HepG2 (cell line): ENCODE measurements at regions not wholly inside any gene's neighbourhood (a gene's known extent, or its start where the extent isn't known, plus 50 kb on each side); places are given as distances from the start of the nearest gene placed in this dataset.
A peak's percentile ranks its signal among the peaks of the same experiment; 100 is the strongest.

Experiments used
- ELF1 ChIP-seq: sonication (generic); formaldehyde crosslinking; IDR thresholded peaks from 2 replicates; pipeline ENCODE4 v1.4.0; 2020; ENCODE audit warnings: missing genetic modification reagents
- GTF2F1 ChIP-seq: fragments of 150-350 bp; IDR thresholded peaks from 2 replicates; pipeline ENCODE4 v1.6.1; 2014; ENCODE audit warnings: low read length
- HDAC6 ChIP-seq: fragments of 200-600 bp; sonication (generic); IDR thresholded peaks from 2 replicates; pipeline ENCODE4 v1.7.0; 2017; ENCODE audit warnings: mild to moderate bottlenecking, antibody characterized with exemption, low read length, low read depth
- HNRNPK ChIP-seq: fragments of 200-400 bp; formaldehyde crosslinking; IDR thresholded peaks from 2 replicates; pipeline ENCODE4 v1.6.1; 2018; ENCODE audit warnings: low read length, low read depth, moderate library complexity, mild to moderate bottlenecking; ENCODE audit not compliant: poor library complexity, severe bottlenecking
- KDM5A ChIP-seq: fragments of 200-600 bp; sonication (generic); IDR thresholded peaks from 2 replicates; pipeline ENCODE4 v1.7.0; 2018; ENCODE audit warnings: antibody characterized with exemption, mild to moderate bottlenecking, low read length, borderline replicate concordance
- KLF12 ChIP-seq: sonication (generic); formaldehyde crosslinking; IDR thresholded peaks from 2 replicates; pipeline ENCODE4 v1.4.0; 2020; ENCODE audit warnings: missing genetic modification reagents, borderline replicate concordance
- KLF13 ChIP-seq: sonication (generic); formaldehyde crosslinking; IDR thresholded peaks from 2 replicates; pipeline ENCODE4 v1.4.0; 2020; ENCODE audit warnings: mild to moderate bottlenecking, missing genetic modification reagents
- MAF1 ChIP-seq: sonication (generic); formaldehyde crosslinking; IDR thresholded peaks from 2 replicates; pipeline ENCODE4 v1.5.0; 2020; ENCODE audit warnings: missing genetic modification reagents, borderline replicate concordance
- NFATC3 ChIP-seq: sonication (generic); formaldehyde crosslinking; IDR thresholded peaks from 2 replicates; pipeline ENCODE4 v1.5.1; 2020; ENCODE audit warnings: mild to moderate bottlenecking, missing genetic modification reagents
- NR3C1 ChIP-seq: sonication (generic); formaldehyde crosslinking; IDR thresholded peaks from 2 replicates; pipeline ENCODE4 v1.4.0; 2020; ENCODE audit warnings: missing genetic modification reagents
- RNF2 ChIP-seq: fragments of 450-650 bp; conservative IDR thresholded peaks from 2 replicates; pipeline ENCODE4 v1.6.1; 2016; ENCODE audit warnings: low read depth
- SMAD3 ChIP-seq: sonication (generic); formaldehyde crosslinking; IDR thresholded peaks from 2 replicates; pipeline ENCODE4 v1.4.0; 2020; ENCODE audit warnings: missing genetic modification reagents
- SMAD9 ChIP-seq: sonication (generic); formaldehyde crosslinking; IDR thresholded peaks from 2 replicates; pipeline ENCODE4 v1.5.1; 2020; ENCODE audit warnings: mild to moderate bottlenecking, missing genetic modification reagents
- SNAI1 ChIP-seq: sonication (generic); formaldehyde crosslinking; IDR thresholded peaks from 2 replicates; pipeline ENCODE4 v1.5.0; 2020; ENCODE audit warnings: mild to moderate bottlenecking, missing genetic modification reagents, borderline replicate concordance
- XRCC5 ChIP-seq: fragments of 200-400 bp; formaldehyde crosslinking; optimal IDR thresholded peaks from 2 replicates; pipeline ENCODE3; 2017; ENCODE audit warnings: mild to moderate bottlenecking, low read length
- ZFY ChIP-seq: sonication (generic); formaldehyde crosslinking; IDR thresholded peaks from 2 replicates; pipeline ENCODE4 v1.4.0; 2020; ENCODE audit warnings: missing genetic modification reagents
- ZNF121 ChIP-seq: sonication (generic); formaldehyde crosslinking; IDR thresholded peaks from 2 replicates; pipeline ENCODE4 v1.5.0; 2020; ENCODE audit warnings: mild to moderate bottlenecking, missing genetic modification reagents
- ZNF235 ChIP-seq: sonication (generic); formaldehyde crosslinking; IDR thresholded peaks from 2 replicates; pipeline ENCODE4 v1.8.1; 2023; ENCODE audit warnings: mild to moderate bottlenecking, missing genetic modification reagents, borderline replicate concordance
- ZNF282 ChIP-seq: fragments of 450-650 bp; IDR thresholded peaks from 2 replicates; pipeline ENCODE4 v1.6.1; 2018; ENCODE audit not compliant: partially characterized antibody
- ZNF30 ChIP-seq: sonication (generic); formaldehyde crosslinking; IDR thresholded peaks from 2 replicates; pipeline ENCODE4 v1.5.0; 2020; ENCODE audit warnings: mild to moderate bottlenecking, missing genetic modification reagents
- ZNF451 ChIP-seq: sonication (generic); formaldehyde crosslinking; IDR thresholded peaks from 2 replicates; pipeline ENCODE4 v1.5.0; 2020; ENCODE audit warnings: mild to moderate bottlenecking, missing genetic modification reagents
- ZNF460 ChIP-seq: sonication (generic); formaldehyde crosslinking; IDR thresholded peaks from 2 replicates; pipeline ENCODE4 v1.5.1; 2020; ENCODE audit warnings: missing genetic modification reagents, mild to moderate bottlenecking, borderline replicate concordance
- ZNF546 ChIP-seq: sonication (generic); formaldehyde crosslinking; conservative IDR thresholded peaks from 2 replicates; pipeline ENCODE4 v1.8.1; 2023; ENCODE audit warnings: mild to moderate bottlenecking, missing genetic modification reagents
- ZNF761 ChIP-seq: sonication (generic); formaldehyde crosslinking; conservative IDR thresholded peaks from 2 replicates; pipeline ENCODE4 v1.4.0; 2020; ENCODE audit warnings: mild to moderate bottlenecking, missing genetic modification reagents
- TF ChIP-seq, protein P1 (sequence below): sonication (generic); formaldehyde crosslinking; IDR thresholded peaks from 2 replicates; pipeline ENCODE4 v1.9.0; 2021; ENCODE audit warnings: missing genetic modification reagents, borderline replicate concordance
- TF ChIP-seq, protein P2 (sequence below): sonication (generic); formaldehyde crosslinking; IDR thresholded peaks from 2 replicates; pipeline ENCODE4 v1.4.0; 2020; ENCODE audit warnings: missing genetic modification reagents
- TF ChIP-seq, protein P3 (sequence below): sonication (generic); formaldehyde crosslinking; IDR thresholded peaks from 2 replicates; pipeline ENCODE4 v1.5.1; 2020; ENCODE audit warnings: mild to moderate bottlenecking, missing genetic modification reagents

DNA sequence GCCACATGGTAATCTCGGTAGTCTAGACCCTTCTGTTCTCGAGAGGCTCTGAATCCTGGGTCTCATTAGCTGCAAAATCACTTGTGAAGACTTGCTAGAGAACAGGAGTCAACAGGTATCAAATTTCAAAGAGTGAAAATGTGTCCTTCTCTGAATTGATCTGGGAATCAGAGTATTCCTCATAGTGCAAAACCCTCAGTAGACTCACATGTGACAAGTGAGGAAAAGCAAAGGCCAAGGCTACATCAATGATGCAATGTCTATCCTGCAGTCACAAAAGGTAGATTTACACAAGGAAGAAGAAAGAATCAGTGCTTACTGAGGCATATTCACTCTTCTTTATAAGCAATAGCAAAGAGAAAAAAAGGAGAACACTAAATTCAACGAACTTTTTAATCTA, 1220.0 kb upstream of the GJE1 start (continued):
- TF ChIP-seq, protein P1, sequence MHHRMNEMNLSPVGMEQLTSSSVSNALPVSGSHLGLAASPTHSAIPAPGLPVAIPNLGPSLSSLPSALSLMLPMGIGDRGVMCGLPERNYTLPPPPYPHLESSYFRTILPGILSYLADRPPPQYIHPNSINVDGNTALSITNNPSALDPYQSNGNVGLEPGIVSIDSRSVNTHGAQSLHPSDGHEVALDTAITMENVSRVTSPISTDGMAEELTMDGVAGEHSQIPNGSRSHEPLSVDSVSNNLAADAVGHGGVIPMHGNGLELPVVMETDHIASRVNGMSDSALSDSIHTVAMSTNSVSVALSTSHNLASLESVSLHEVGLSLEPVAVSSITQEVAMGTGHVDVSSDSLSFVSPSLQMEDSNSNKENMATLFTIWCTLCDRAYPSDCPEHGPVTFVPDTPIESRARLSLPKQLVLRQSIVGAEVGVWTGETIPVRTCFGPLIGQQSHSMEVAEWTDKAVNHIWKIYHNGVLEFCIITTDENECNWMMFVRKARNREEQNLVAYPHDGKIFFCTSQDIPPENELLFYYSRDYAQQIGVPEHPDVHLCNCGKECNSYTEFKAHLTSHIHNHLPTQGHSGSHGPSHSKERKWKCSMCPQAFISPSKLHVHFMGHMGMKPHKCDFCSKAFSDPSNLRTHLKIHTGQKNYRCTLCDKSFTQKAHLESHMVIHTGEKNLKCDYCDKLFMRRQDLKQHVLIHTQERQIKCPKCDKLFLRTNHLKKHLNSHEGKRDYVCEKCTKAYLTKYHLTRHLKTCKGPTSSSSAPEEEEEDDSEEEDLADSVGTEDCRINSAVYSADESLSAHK = no peak
- TF ChIP-seq KDM5A (no peak), ZNF282 (no peak), RNF2 (no peak), SNAI1 (CRISPR knock-in tag) (no peak), ZNF546 (CRISPR knock-in tag) (no peak), KLF13 (CRISPR knock-in tag) (no peak), XRCC5 (no peak), MAF1 (no peak), NFATC3 (CRISPR knock-in tag) (no peak), HDAC6 (no peak), GTF2F1 (no peak), ZNF121 (CRISPR knock-in tag) (no peak), SMAD9 (CRISPR knock-in tag) (no peak), NR3C1 (CRISPR knock-in tag) (no peak), ZNF460 (no peak), ZNF761 (CRISPR knock-in tag) (no peak), ZNF451 (no peak), SMAD3 (CRISPR knock-in tag) (0 out of 2 replicates have a peak, but pooled peaks have one; percentile 34), KLF12 (CRISPR knock-in tag) (no peak), HNRNPK (no peak), ZFY (CRISPR knock-in tag) (no peak), ZNF235 (CRISPR knock-in tag) (no peak), ZNF30 (CRISPR knock-in tag) (no peak), ELF1 (CRISPR knock-in tag) (no peak)
- TF ChIP-seq, protein P2, sequence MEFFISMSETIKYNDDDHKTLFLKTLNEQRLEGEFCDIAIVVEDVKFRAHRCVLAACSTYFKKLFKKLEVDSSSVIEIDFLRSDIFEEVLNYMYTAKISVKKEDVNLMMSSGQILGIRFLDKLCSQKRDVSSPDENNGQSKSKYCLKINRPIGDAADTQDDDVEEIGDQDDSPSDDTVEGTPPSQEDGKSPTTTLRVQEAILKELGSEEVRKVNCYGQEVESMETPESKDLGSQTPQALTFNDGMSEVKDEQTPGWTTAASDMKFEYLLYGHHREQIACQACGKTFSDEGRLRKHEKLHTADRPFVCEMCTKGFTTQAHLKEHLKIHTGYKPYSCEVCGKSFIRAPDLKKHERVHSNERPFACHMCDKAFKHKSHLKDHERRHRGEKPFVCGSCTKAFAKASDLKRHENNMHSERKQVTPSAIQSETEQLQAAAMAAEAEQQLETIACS (CRISPR knock-in tag) = no peak
- TF ChIP-seq, protein P3, sequence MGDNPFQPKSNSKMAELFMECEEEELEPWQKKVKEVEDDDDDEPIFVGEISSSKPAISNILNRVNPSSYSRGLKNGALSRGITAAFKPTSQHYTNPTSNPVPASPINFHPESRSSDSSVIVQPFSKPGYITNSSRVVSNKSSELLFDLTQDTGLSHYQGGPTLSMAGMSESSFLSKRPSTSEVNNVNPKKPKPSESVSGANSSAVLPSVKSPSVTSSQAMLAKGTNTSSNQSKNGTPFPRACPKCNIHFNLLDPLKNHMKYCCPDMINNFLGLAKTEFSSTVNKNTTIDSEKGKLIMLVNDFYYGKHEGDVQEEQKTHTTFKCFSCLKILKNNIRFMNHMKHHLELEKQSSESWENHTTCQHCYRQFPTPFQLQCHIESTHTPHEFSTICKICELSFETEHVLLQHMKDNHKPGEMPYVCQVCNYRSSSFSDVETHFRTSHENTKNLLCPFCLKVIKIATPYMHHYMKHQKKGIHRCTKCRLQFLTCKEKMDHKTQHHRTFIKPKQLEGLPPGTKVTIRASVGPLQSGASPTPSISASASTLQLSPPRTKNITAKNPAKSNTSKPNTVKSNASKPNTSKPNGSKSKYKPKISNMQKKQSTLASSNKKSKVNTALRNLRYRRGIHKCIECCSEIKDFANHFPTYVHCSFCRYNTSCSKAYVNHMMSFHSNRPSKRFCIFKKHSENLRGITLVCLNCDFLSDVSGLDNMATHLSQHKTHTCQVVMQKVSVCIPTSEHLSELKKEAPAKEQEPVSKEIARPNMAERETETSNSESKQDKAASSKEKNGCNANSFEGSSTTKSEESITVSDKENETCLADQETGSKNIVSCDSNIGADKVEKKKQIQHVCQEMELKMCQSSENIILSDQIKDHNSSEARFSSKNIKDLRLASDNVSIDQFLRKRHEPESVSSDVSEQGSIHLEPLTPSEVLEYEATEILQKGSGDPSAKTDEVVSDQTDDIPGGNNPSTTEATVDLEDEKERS = no peak
